ENCODE measurements at regions not wholly inside any gene's neighbourhood (a gene's known extent, or its start where the extent isn't known, plus 50 kb on each side); places are given as distances from the start of the nearest gene placed in this dataset.

DNA sequence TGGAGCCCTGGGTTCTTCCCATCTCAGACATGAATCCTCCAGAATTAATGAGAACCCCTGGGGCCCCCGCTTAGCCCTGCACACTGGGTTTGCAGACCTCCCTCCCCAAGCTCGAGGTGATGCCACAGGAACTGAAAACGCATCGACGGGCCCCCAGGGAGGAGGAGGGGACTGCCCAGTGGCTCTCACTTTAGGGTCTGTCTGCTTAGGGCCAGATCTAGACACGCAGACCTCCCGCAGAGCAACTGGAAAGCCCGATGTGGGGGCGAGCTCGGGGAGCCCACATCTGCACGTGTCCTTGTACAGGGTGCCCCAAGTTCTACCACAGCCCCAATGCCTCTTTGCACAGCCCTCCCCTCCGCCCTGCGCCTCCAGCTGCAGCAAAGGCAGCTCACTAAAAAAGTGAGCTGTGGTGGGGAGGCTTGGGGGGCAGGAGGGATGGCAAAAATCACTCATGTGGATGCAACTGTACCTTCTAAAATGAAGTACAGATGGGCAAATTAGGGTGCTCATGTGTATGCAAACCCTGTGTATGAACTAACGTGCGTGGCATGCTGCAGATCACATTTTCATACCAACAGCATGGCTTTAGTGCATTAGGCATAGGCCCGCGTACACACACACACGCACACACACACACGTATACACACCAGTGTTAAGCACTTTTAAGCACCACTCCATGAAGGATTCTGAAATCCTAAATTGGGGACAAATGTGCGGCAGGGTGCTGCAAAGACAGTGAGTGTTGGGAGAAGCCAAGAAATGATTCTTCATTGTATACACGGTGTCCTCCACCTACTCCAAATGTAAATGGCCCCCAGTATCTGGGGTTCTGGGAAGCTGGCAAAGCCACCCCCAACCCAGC, 99.9 kb upstream of the MAP1LC3B2 start:
- Histone ChIP-seq H3K27me3 (no peaks in the 10 kb centered on the region), H3K9me3 (no peaks in the 10 kb centered on the region), H3K36me3 (no peaks in the 10 kb centered on the region), H3K27ac (no peak overlapping the region), H3K4me1 (peaks cover 0 to 26% (median 23%) of the 10 kb centered on the region in 4 donors), H3K4me3 (no peak overlapping the region)
- TF ChIP-seq, protein P1, sequence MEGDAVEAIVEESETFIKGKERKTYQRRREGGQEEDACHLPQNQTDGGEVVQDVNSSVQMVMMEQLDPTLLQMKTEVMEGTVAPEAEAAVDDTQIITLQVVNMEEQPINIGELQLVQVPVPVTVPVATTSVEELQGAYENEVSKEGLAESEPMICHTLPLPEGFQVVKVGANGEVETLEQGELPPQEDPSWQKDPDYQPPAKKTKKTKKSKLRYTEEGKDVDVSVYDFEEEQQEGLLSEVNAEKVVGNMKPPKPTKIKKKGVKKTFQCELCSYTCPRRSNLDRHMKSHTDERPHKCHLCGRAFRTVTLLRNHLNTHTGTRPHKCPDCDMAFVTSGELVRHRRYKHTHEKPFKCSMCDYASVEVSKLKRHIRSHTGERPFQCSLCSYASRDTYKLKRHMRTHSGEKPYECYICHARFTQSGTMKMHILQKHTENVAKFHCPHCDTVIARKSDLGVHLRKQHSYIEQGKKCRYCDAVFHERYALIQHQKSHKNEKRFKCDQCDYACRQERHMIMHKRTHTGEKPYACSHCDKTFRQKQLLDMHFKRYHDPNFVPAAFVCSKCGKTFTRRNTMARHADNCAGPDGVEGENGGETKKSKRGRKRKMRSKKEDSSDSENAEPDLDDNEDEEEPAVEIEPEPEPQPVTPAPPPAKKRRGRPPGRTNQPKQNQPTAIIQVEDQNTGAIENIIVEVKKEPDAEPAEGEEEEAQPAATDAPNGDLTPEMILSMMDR (IDR thresholded peaks at IDR 0.05), result no peak
- DNase-seq, result no peak
- intact Hi-C loops (cut with DNase I; ENCODE audit: low total_unique reads), result loop anchor here (5.0 kb wide), 1 partner anchor 68 kb away; no protein-coding TSS in a partner anchor

DNA sequence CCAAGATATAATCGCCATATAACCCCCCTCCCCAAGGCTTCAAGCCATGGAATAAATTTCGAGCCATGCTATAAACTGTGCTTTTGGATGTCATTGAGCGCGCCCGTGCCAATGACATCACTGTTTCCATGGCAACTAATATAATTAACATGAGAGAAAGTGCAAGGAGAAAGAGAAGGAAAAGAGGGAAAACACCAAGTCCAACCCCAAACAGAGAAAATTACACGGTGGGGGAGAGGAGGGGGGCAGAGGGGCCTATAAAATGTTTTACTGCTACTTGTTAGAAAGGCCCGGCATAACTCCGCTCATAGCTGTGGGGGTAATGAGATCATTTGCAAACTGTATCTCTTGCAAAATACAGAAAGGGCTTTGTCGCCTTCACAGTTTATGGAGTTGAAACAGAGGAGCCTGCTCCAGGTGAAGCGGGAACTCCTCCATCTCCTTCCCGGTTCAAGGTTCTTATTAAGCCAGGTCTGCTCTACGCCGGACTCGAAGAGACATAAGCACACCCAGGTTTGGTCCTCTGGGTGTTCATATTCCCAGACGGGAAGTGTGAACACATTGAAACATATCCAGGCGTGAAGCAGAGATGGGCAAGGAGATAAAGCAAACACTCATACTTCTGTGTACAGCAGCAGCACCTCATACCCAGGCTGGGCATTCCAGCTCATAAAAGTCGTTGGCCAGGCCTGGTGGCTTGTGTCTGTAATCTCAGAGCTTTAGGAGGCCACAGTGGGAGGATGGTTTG, 99.1 kb upstream of the MAP1LC3B2 start:
- Histone ChIP-seq H3K27me3 (no peaks in the 10 kb centered on the region), H3K27ac (no peak overlapping the region), H3K36me3 (no peaks in the 10 kb centered on the region), H3K4me1 (peaks cover 0 to 21% (median 16%) of the 10 kb centered on the region in 4 donors), H3K4me3 (no peak overlapping the region), H3K9me3 (no peaks in the 10 kb centered on the region)
- TF ChIP-seq, protein P1 (IDR thresholded peaks at IDR 0.05), result no peak
- intact Hi-C loops (cut with DNase I; ENCODE audit: low total_unique reads), result loop anchor here (5.0 kb wide), 1 partner anchor 67 kb away; no protein-coding TSS in a partner anchor
- no peak for DNase-seq

DNA sequence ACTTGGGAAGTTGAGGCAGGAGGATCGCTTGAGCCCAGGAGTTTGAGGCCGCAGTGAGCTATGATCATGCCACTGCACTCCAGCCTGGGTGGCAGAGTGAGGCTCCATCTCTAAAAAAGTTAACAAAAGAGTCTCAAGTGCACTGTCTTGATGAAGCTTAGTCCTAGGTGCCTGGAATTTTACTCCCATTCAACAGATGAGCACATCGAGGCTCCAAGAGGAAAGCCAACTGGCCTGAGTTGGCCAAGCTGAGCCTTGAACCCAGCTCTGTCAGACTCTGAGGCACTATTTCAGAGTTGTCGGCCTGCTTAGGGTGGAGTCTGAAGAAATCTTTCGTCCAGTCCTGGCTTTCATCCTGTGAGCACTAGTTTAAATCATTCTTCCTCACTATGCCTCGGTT, 98.1 kb upstream of the MAP1LC3B2 start:
- Histone ChIP-seq H3K9me3 (no peaks in the 10 kb centered on the region), H3K27me3 (no peaks in the 10 kb centered on the region), H3K4me3 (no peak overlapping the region), H3K4me1 (peaks cover 0 to 11% (median 9%) of the 10 kb centered on the region in 4 donors), H3K36me3 (no peaks in the 10 kb centered on the region), H3K27ac (no peak overlapping the region)
- DNase-seq, result no peak
- intact Hi-C loops (cut with DNase I; ENCODE audit: low total_unique reads), result no loop called here
- TF ChIP-seq, protein P1 (IDR thresholded peaks at IDR 0.05), result no peak

DNA sequence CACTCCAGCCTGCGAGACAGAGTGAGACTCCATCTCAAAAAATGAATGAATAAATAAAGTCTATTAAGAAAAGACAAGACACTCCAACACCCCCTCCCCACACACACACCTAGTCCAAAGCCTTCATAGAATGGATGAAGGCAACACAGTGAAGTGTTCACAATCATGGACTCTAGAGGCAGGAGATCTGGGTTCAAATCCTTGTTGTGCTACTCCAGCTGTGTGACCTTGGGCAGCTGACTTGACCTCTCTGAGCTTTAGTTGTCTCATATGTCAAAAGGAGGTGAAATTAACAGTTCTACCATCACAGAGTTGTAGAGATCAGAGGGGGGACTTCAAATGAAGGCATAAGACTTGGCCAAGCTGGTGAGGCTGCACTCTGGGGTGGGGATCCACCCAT, 95.8 kb upstream of the MAP1LC3B2 start:
- TF ChIP-seq, protein P1 (IDR thresholded peaks at IDR 0.05), result no peak
- intact Hi-C loops (cut with DNase I; ENCODE audit: low total_unique reads), result no loop called here
- Histone ChIP-seq H3K27ac (no peak overlapping the region), H3K36me3 (no peaks in the 10 kb centered on the region), H3K9me3 (no peaks in the 10 kb centered on the region), H3K4me3 (no peak overlapping the region), H3K27me3 (no peaks in the 10 kb centered on the region), H3K4me1 (no peaks in the 10 kb centered on the region)
- DNase-seq, result no peak

DNA sequence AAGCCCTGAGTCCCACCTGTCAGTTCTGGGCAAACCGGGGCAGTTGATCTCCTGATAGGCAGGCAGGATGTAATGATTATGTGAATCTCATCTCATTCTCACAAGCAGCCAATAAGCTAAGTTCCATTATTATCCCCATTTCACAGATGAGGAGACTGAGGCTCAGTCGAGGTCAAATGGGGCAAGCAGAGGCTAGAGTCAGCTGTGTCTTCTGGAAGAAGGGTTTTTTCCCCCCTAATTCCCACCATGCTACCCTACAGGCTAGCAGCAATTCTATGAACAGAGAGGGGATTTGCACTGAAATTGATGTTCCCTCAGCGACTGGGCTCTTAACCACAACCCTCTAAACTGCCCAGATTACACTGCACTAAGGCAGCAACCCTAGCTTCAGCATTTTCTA, 93.8 kb upstream of the MAP1LC3B2 start:
- Histone ChIP-seq H3K36me3 (no peaks in the 10 kb centered on the region), H3K9me3 (no peaks in the 10 kb centered on the region), H3K27me3 (no peaks in the 10 kb centered on the region), H3K4me3 (no peak overlapping the region), H3K4me1 (no peaks in the 10 kb centered on the region), H3K27ac (no peak overlapping the region)
- intact Hi-C loops (cut with DNase I; ENCODE audit: low total_unique reads), result no loop called here
- TF ChIP-seq, protein P1 (IDR thresholded peaks at IDR 0.05), result no peak
- DNase-seq, result no peak
